ENCODE measurements at regions not wholly inside any gene's neighbourhood (a gene's known extent, or its start where the extent isn't known, plus 50 kb on each side); places are given as distances from the start of the nearest gene placed in this dataset.

- TF ChIP-seq EP300 (IDR thresholded peaks at IDR 0.05) (no peak), POLR2AphosphoS5 (IDR thresholded peaks at IDR 0.05) (no peak), CTCF (IDR thresholded peaks at IDR 0.05) (no peak), POLR2A (IDR thresholded peaks at IDR 0.05) (no peak)
Measured at GRCh38 chrX:150258463-150259430, 104.4 kb upstream of the MAMLD1 start.
